ENCODE measurements at regions not wholly inside any gene's neighbourhood (a gene's known extent, or its start where the extent isn't known, plus 50 kb on each side); places are given as distances from the start of the nearest gene placed in this dataset.

- DNase-seq (ENCODE audit: low spot score), result no peak
These were observed 179.8 kb downstream of the FOXA2 start for GRCh38 chr20:22404419-22405170.

DNA sequence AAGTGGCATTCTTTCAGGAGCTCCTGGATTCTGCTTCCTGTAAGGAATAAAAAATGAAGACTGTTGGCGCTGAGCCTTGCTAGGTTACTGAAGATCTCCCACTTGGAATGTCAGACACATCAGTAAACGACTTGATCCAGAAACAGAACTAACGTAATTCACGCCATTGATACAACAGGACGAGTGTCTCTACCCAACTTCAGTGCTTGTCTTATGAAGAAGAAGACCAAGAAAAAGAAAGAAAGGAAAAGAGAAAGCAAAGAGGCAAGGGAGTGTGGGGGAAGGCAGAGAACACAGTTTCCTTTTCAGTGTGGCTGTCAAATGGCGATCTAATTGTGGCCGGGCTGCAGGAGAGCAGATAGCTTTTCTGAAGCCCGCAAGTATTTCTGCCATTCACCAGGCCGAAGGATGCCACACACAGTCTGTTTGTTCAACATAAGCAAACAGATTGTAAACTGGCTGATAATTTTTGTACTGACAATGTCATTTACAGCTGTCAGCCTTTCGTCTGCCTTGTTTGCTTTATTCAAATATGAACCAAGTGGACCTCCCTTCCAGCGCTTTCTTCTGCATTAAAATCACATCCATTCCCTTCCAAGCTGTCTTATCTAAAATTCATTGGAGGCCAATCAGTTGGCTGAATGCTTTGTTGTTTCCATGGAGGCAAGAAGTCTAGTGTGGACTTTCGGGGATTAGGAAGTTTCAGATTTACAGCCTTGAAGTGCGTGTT lies 180.6 kb downstream of the FOXA2 start:
- no peak for DNase-seq (ENCODE audit: low spot score)

- no peak for DNase-seq (ENCODE audit: low spot score)
These were observed 181.2 kb downstream of the FOXA2 start for GRCh38 chr20:22403022-22403631.

DNA sequence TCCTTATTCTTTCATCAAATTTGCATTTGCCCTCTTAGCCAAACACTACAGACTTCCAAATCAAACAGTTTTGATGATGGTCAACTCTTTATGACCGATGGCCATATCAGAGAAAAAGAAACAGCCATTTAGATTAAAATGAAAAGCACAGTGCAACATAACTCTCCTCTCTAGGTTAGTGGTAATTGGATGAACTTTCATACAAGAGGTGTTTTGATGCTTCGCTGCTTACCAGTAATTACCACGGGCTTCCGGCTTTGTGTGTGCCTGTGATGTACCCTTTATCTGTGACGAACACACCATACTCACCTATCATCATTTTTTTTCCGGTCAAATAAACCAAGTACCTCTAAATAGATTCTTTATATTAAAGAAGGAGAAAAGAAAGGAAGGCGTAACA lies 181.8 kb downstream of the FOXA2 start:
- DNase-seq (ENCODE audit: low spot score), result no peak

GRCh38 chr20:22400440-22400839 lies 183.9 kb downstream of the FOXA2 start:
- DNase-seq (ENCODE audit: low spot score), result no peak

DNA sequence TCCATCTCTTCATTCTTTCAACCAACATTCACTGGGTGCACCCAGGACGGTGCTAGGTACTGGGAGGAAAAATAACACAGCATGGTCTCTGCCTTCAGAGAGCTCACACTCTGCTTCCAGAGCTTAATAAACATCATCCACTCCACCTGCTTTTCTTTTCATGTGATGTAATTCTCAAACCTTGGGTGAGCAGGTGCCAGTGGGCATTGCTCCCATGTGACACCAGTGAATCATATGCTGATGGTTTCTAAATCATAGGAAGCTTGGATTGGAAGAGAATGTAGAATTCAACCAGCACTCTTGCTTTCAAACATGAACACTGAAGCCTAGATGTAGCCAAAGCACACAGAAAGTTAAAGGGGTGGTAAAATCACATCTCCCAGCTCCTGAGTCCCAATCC lies 189.8 kb downstream of the FOXA2 start:
- no peak for DNase-seq (ENCODE audit: low spot score)

- no peak for DNase-seq (ENCODE audit: low spot score)
These were observed 193.8 kb downstream of the FOXA2 start for GRCh38 chr20:22390543-22390903.

DNA sequence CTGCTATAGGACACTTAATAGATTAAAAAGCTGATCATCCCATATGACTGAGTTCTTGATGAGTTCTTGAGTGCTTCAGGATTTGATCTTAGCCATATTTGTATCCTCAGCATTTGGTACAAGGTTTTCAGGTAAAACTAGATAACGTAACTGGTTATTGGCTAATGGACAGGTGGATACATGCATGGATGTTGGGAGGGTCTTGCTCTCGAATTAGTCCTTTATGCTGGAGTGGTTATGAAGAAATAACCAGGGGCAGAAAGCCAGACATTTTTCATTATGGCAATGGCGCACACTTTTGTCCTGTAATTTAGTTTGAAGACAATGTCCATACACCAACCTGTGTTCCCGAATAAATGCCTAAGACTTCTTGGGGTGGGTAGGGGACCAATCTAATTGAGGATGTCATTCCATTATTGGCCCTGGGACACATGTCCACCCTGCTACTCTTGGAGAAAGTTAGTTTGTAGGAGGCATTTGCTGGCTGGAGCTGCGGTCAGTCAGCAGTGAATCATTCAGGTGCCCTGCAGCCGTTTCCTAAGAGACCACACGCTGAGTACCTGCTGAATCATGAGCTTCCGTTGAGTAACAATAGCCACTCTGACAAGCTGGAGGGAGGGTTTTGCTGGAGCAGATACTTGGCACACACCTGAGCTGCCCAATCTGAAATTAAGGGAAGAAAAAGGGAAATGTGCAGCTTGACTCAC lies 194.4 kb downstream of the FOXA2 start:
- no peak for DNase-seq (ENCODE audit: low spot score)

GRCh38 chr20:22387452-22387851 lies 196.9 kb downstream of the FOXA2 start:
- no peak for DNase-seq (ENCODE audit: low spot score)

GRCh38 chr20:22386306-22386623 lies 198.1 kb downstream of the FOXA2 start:
- DNase-seq (ENCODE audit: low spot score), result no peak

- DNase-seq (ENCODE audit: low spot score), result no peak
These were observed 198.6 kb downstream of the FOXA2 start for GRCh38 chr20:22385602-22386305.

GRCh38 chr20:22384978-22385377 lies 199.4 kb downstream of the FOXA2 start:
- DNase-seq (ENCODE audit: low spot score), result no peak

DNA sequence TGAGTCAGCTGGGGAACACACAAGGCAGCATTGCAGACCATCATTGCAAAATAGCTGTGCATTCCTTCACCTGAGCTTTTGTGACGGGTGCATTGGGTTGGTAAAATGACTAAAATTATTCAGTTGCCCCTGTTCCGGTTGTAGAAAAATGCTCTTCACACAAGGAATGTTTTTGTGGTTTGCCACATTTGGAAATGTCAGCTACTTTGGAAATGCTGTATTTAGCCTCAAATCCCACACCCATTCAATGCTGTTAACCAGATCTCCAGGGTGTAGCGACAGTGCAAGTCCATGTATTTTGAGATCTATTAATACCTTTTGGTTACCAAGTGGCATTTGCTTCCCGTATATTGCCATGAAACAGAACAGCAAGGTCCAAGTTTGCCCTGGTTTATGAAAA lies 201.2 kb downstream of the FOXA2 start:
- DNase-seq (ENCODE audit: low spot score), result no peak

DNA sequence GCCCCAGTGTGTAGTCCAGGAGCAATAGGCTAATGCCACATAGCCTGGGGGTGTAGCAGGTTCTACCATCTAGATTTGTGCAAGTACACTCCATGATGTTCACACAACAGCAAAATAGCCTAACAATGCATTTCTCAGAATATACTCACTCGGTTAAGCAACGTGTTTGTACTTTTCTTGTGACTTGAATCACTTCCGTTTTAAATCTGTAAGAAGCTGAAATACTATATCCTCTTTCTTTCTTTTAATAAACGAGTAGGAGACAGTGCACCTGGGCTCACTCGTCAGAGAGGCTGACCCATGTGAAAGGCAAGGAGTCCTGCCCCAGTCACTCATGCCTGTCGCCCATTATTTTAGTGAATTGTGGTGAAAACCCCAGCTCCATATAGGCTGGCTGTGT lies 201.6 kb downstream of the FOXA2 start:
- DNase-seq (ENCODE audit: low spot score), result no peak

- DNase-seq (ENCODE audit: low spot score), result no peak
These were observed 202.5 kb downstream of the FOXA2 start for GRCh38 chr20:22381812-22382416.

DNA sequence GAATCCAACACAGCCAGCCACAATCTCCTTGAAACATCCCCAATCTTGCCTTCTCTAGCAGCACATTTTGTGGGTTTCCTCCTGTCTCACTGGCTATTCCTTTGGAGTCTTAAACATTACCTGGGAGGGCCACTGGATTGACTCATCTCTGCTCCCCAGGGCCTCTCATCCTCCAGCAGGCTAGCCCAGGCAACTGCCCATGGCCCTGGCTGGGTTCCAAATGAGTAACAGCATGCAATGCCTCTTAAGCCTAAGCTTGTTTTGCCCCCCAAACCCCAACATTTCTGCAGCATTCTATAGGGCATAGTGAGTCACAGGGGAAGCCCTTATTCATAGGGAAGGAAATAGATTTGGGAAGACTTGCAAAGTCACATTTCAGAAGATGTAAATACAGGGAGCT lies 204.9 kb downstream of the FOXA2 start:
- no peak for DNase-seq (ENCODE audit: low spot score)

DNA sequence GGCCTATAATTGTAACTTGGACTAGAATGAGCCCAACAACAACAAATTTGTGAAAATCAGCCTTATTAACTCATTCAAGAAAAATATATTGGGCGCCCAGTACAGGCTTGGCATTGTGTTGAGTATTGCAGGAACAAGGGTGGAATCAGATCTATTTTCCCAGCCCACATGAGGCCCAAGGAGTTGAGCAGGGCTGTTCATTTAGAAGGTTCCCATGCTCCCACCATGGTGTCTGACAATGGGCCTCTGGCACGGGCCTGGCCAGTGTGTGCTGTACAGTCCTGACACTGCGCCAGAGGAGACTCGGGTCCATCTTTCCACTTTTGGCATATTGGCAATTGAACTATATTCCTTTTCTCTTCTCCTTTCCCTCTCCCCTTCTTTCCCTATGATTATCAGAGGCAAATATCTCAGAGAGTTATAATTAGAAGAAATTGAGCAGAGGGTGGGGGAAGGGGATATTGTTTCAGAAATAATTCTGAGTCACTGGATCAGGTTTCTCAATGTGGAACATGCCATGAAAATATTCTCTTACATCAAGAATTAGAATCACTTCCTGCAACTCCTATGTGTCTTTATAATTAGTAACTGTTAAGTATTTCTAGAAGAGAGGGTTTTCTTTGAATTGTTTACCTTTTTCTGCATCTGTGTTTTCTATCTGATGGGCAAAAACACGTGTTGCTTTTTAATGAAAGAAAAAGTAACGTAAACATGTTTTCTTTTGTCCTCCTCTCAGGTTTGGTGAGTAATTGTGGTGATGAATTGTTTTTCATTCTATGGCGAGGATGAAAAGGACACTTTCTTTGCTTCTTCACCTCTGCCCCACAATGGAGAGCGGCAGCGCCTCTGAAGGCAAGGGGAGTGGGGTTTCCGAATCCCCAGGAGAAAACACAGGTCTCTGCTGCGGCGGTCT lies 209.4 kb downstream of the FOXA2 start:
- no peak for DNase-seq (ENCODE audit: low spot score)

- no peak for DNase-seq (ENCODE audit: low spot score)
These were observed 210.3 kb downstream of the FOXA2 start for GRCh38 chr20:22374066-22374465.

DNA sequence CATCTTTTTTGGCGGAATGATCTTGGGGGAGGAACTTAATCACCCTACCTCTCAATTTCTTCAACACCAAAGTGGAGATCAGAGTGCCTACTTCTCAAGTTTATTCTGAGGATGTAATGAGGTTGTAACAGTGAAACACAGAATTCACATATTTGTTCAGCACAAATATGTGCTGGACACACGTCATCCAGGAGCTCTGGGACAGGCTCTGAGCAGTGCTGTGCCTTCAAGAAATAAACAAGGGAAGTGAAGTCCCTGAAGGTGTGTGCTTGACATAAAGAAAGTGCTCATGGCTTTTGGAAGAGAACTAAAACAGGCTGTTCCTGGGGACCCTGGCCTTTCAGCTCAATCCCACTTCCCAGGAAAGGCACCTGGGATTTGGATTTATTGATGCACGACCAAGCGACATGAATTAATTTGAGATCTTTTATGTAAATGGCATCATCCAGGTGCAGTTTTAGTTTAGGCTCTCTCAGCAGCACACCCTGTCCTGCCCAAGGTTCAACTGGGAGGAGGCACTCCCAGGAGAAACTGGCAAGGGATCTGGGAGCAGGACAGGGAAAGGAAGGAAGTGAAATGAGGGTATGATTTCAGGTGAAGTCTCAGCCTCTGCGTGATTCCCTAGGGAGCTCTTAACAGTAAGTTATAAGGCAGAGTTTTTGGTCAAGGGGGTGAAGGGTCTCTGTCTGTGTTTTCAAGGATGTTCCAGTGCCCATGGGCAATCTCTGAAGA lies 211.0 kb downstream of the FOXA2 start:
- DNase-seq (ENCODE audit: low spot score), result no peak

- no peak for DNase-seq (ENCODE audit: low spot score)
These were observed 212.5 kb downstream of the FOXA2 start for GRCh38 chr20:22371843-22372242.

Data from ecto neural progenitor cell (in vitro differentiated cells).